Mesodermal cell (in vitro differentiated cells): ENCODE measurements at regions not wholly inside any gene's neighbourhood (a gene's known extent, or its start where the extent isn't known, plus 50 kb on each side); places are given as distances from the start of the nearest gene placed in this dataset.
"Not testable (repeated sequence)": the region's sequence is repeated elsewhere in the genome, so short reads cannot be mapped to it uniquely, and the experiment has no call there.

ENCODE experiments used
- H3K27ac ChIP-seq: 2 replicates; pipeline ENCODE4 v1.7.0; 2013; ENCODE audit warnings: mild to moderate bottlenecking, low read depth, low read length, moderate library complexity; ENCODE audit not compliant: severe bottlenecking
- H3K36me3 ChIP-seq: 2 replicates; pipeline ENCODE4 v1.7.1; 2013; ENCODE audit warnings: mild to moderate bottlenecking, low read length, moderate library complexity; ENCODE audit not compliant: control insufficient read depth, insufficient read depth
- H3K4me1 ChIP-seq: one replicate; pipeline ENCODE4 v1.7.1; 2013; ENCODE audit warnings: mild to moderate bottlenecking, low read length; ENCODE audit not compliant: insufficient read depth, control insufficient read depth, poor library complexity, severe bottlenecking
- H3K4me3 ChIP-seq: 2 replicates; pipeline ENCODE4 v1.7.0; 2013; ENCODE audit warnings: low read length, control low read depth, mild to moderate bottlenecking; ENCODE audit not compliant: insufficient read depth, poor library complexity, severe bottlenecking; ENCODE audit errors: extremely low read depth
- H3K9me3 ChIP-seq: 2 replicates; pipeline ENCODE4 v1.7.1; 2013; ENCODE audit warnings: mild to moderate bottlenecking, low read length, moderate library complexity; ENCODE audit not compliant: control insufficient read depth
- WGBS, 2 experiments: methylation state at CpG; one replicate each; pipeline ENCODE4 v1.1.5; 2013; ENCODE audit warnings: missing lambda C conversion rate in 2 of 2; ENCODE audit not compliant: insufficient coverage in 2 of 2; 5-methylcytosine and 5-hydroxymethylcytosine counted together

- Histone ChIP-seq H3K9me3 (no peaks in the 10 kb centered on the region), H3K4me1 (no peaks in the 10 kb centered on the region), H3K27ac (no peak overlapping the region), H3K36me3 (no peaks in the 10 kb centered on the region), H3K4me3 (no peak overlapping the region)
- 60 to 83% methylated on average over 1 of the region's 1 CpG for WGBS, 2 experiments
Measured at GRCh38 chr13:103908911-103909310, 842.7 kb upstream of the SLC10A2 start.

GRCh38 chr13:103908274-103908673, 842.1 kb upstream of the SLC10A2 start:
- no peaks in the 10 kb centered on the region for H3K9me3 ChIP-seq
- WGBS, 2 experiments, result 78% methylated on average over 1 of the region's 5 CpGs; no CpG with 5 or more reads in 1 of the 2 experiments
- H3K4me1 ChIP-seq, result no peaks in the 10 kb centered on the region
- no peak overlapping the region for H3K27ac ChIP-seq
- H3K36me3 ChIP-seq, result no peaks in the 10 kb centered on the region
- H3K4me3 ChIP-seq, result no peak overlapping the region

GRCh38 chr13:103903790-103904189, 837.6 kb upstream of the SLC10A2 start:
- no CpG with 5 or more reads among the region's 4 CpGs for WGBS, 2 experiments
- Histone ChIP-seq H3K9me3 (no peaks in the 10 kb centered on the region), H3K27ac (no peak overlapping the region), H3K36me3 (no peaks in the 10 kb centered on the region), H3K4me3 (no peak overlapping the region), H3K4me1 (no peaks in the 10 kb centered on the region)

GRCh38 chr13:103898481-103898880, 832.3 kb upstream of the SLC10A2 start:
- Histone ChIP-seq H3K27ac (no peak overlapping the region), H3K36me3 (no peaks in the 10 kb centered on the region), H3K4me1 (no peaks in the 10 kb centered on the region), H3K4me3 (no peak overlapping the region), H3K9me3 (no peaks in the 10 kb centered on the region)
- WGBS, 2 experiments, result 88 to 96% methylated on average over 1 to 2 of the region's 2 CpGs

GRCh38 chr13:103895835-103896531, 829.8 kb upstream of the SLC10A2 start:
- Histone ChIP-seq H3K36me3 (no peaks in the 10 kb centered on the region), H3K9me3 (no peaks in the 10 kb centered on the region), H3K4me3 (no peak overlapping the region), H3K4me1 (no peaks in the 10 kb centered on the region), H3K27ac (no peak overlapping the region)
- WGBS, 2 experiments, result no CpG with 5 or more reads among the region's 1 CpG

- no peaks in the 10 kb centered on the region for H3K4me1 ChIP-seq
- no peaks in the 10 kb centered on the region for H3K9me3 ChIP-seq
- no peaks in the 10 kb centered on the region for H3K36me3 ChIP-seq
- 92 to 100% methylated on average over 3 of the region's 5 CpGs for WGBS, 2 experiments
- H3K4me3 ChIP-seq, result no peak overlapping the region
- H3K27ac ChIP-seq, result no peak overlapping the region
Measured at GRCh38 chr13:103894626-103895025, 828.4 kb upstream of the SLC10A2 start.

- Histone ChIP-seq H3K36me3 (no peaks in the 10 kb centered on the region), H3K9me3 (no peaks in the 10 kb centered on the region), H3K4me3 (no peak overlapping the region), H3K27ac (no peak overlapping the region), H3K4me1 (no peaks in the 10 kb centered on the region)
- no CpG with 5 or more reads among the region's 7 CpGs for WGBS, 2 experiments
Measured at GRCh38 chr13:103884101-103884723, 818.0 kb upstream of the SLC10A2 start.

- H3K36me3 ChIP-seq, result no peaks in the 10 kb centered on the region
- no peaks in the 10 kb centered on the region for H3K4me1 ChIP-seq
- 95 to 97% methylated on average over 5 to 8 of the region's 8 CpGs for WGBS, 2 experiments
- peak overlapping the region; percentile 25 for H3K27ac ChIP-seq
- H3K9me3 ChIP-seq, result no peaks in the 10 kb centered on the region
- no peak overlapping the region for H3K4me3 ChIP-seq
Measured at GRCh38 chr13:103883698-103884097, 817.5 kb upstream of the SLC10A2 start.

- Histone ChIP-seq H3K4me1 (no peaks in the 10 kb centered on the region), H3K27ac (peak overlapping the region; percentile 25), H3K4me3 (no peak overlapping the region), H3K9me3 (no peaks in the 10 kb centered on the region), H3K36me3 (no peaks in the 10 kb centered on the region)
- WGBS, 2 experiments, result 0 to 7% methylated on average over 3 of the region's 7 CpGs
Measured at GRCh38 chr13:103883164-103883563, 816.9 kb upstream of the SLC10A2 start.

GRCh38 chr13:103880146-103880545, 813.9 kb upstream of the SLC10A2 start:
- H3K27ac ChIP-seq, H3K4me1 ChIP-seq, H3K9me3 ChIP-seq, H3K36me3 ChIP-seq, H3K4me3 ChIP-seq: not testable (repeated sequence)
- 93 to 99% methylated on average over 11 to 12 of the region's 13 CpGs for WGBS, 2 experiments

- no peaks in the 10 kb centered on the region for H3K9me3 ChIP-seq
- no peak overlapping the region for H3K4me3 ChIP-seq
- H3K27ac ChIP-seq, result no peak overlapping the region
- H3K36me3 ChIP-seq, result no peaks in the 10 kb centered on the region
- H3K4me1 ChIP-seq, result no peaks in the 10 kb centered on the region
- 60 to 100% methylated on average over 1 of the region's 2 CpGs for WGBS, 2 experiments
Measured at GRCh38 chr13:103878891-103879605, 812.8 kb upstream of the SLC10A2 start.
